CD14-positive monocyte (primary cell): ENCODE measurements at regions not wholly inside any gene's neighbourhood (a gene's known extent, or its start where the extent isn't known, plus 50 kb on each side); places are given as distances from the start of the nearest gene placed in this dataset.

Experiments
- DNase-seq, 3 donors: peaks; one replicate each; pipeline ENCODE4 v3.0.0-alpha.2; 2011 to 2022
- H2AFZ ChIP-seq: 2 replicates; pipeline ENCODE4 v1.6.0; 2012; ENCODE audit warnings: mild to moderate bottlenecking, low read depth, low read length, inconsistent platforms; ENCODE audit not compliant: insufficient read depth, poor library complexity, severe bottlenecking
- H3K27ac ChIP-seq, 2 donors: 1 replicate in 1 of 2; 2 replicates in 1 of 2; pipeline ENCODE4 v1.5.1; 2012 to 2013; ENCODE audit warnings: low read length in 2 of 2, control low read depth in 1 of 2, inconsistent platforms in 1 of 2, low read depth in 1 of 2, mild to moderate bottlenecking in 1 of 2
- H3K27me3 ChIP-seq, 2 donors: one replicate each; pipeline versions ENCODE4 v1.6.0 to v1.6.1; 2011 to 2013; ENCODE audit warnings: low read length in 2 of 2; ENCODE audit not compliant: control insufficient read depth in 2 of 2, insufficient read depth in 2 of 2
- H3K36me3 ChIP-seq, 2 donors: replicated peaks in 1 of 2; 1 replicate in 1 of 2; 2 replicates in 1 of 2; pipeline versions ENCODE4 v1.5.1 to v1.6.1; 2012 to 2013; ENCODE audit warnings: low read length in 2 of 2, control low read depth in 1 of 2, inconsistent platforms in 1 of 2, mild to moderate bottlenecking in 1 of 2; ENCODE audit not compliant: insufficient read depth in 2 of 2, control insufficient read depth in 1 of 2
- H3K4me1 ChIP-seq, 2 donors: 1 replicate in 1 of 2; 2 replicates in 1 of 2; pipeline versions ENCODE4 v1.5.1 to v1.6.1; 2012 to 2013; ENCODE audit warnings: low read length in 2 of 2, control low read depth in 1 of 2, inconsistent platforms in 1 of 2, mild to moderate bottlenecking in 1 of 2, moderate library complexity in 1 of 2; ENCODE audit not compliant: insufficient read depth in 2 of 2, control insufficient read depth in 1 of 2
- H3K4me2 ChIP-seq: replicated peaks from 2 replicates; pipeline ENCODE3; 2012; ENCODE audit warnings: low read length, moderate library complexity, mild to moderate bottlenecking; ENCODE audit not compliant: poor library complexity, severe bottlenecking; ENCODE audit errors: extremely low read depth
- H3K4me3 ChIP-seq, 3 experiments: fragments of 200-600 bp in 1 of 3; sonication (generic) in 1 of 3; replicated peaks in 1 of 3; 1 replicate in 2 of 3; 2 replicates in 1 of 3; pipeline ENCODE4 v1.5.1; 2011 to 2013; ENCODE audit warnings: low read length in 3 of 3, mild to moderate bottlenecking in 3 of 3, control low read depth in 2 of 3, low read depth in 2 of 3, inconsistent platforms in 1 of 3, moderate library complexity in 1 of 3
- H3K79me2 ChIP-seq: 2 replicates; pipeline ENCODE4 v1.6.0; 2012; ENCODE audit warnings: mild to moderate bottlenecking, control low read depth, inconsistent platforms, low read length, moderate library complexity; ENCODE audit not compliant: insufficient read depth
- H3K9ac ChIP-seq: 2 replicates; pipeline ENCODE4 v1.6.0; 2017; ENCODE audit warnings: low read length, mild to moderate bottlenecking; ENCODE audit not compliant: insufficient read depth, poor library complexity, severe bottlenecking
- H3K9me3 ChIP-seq, 2 donors: replicated peaks in 1 of 2; 1 replicate in 1 of 2; 2 replicates in 1 of 2; pipeline versions ENCODE4 v1.5.1 to v1.6.1; 2012 to 2013; ENCODE audit warnings: low read length in 2 of 2, control low read depth in 1 of 2; ENCODE audit not compliant: control insufficient read depth in 1 of 2, insufficient read depth in 1 of 2
- H4K20me1 ChIP-seq: 2 replicates; pipeline ENCODE4 v1.6.0; 2012; ENCODE audit warnings: mild to moderate bottlenecking, low read length, control low read depth, moderate library complexity; ENCODE audit not compliant: insufficient read depth
- H3K27ac Mint-ChIP-seq, 7 donors: one replicate each; pipeline ENCODE4 v1.8.0; 2020; ENCODE audit warnings: mild to moderate bottlenecking in 7 of 7, mixed read lengths in 7 of 7, moderate library complexity in 6 of 7, inconsistent platforms in 2 of 7
- H3K27me3 Mint-ChIP-seq, 3 donors: one replicate each; pipeline ENCODE4 v1.8.0; 2021 to 2022; ENCODE audit warnings: low read depth in 3 of 3, mild to moderate bottlenecking in 3 of 3, mixed read lengths in 3 of 3, moderate library complexity in 3 of 3, inconsistent platforms in 1 of 3
- H3K36me3 Mint-ChIP-seq, 2 donors: one replicate each; pipeline ENCODE4 v1.8.0; 2020; ENCODE audit warnings: mixed read lengths in 2 of 2, inconsistent platforms in 1 of 2, mild to moderate bottlenecking in 1 of 2
- H3K4me1 Mint-ChIP-seq: one replicate; pipeline ENCODE4 v1.8.0; 2020; ENCODE audit warnings: mild to moderate bottlenecking, mixed read lengths
- H3K4me3 Mint-ChIP-seq, 2 donors: one replicate each; pipeline ENCODE4 v1.8.0; 2020; ENCODE audit warnings: mild to moderate bottlenecking in 2 of 2, mixed read lengths in 2 of 2, moderate library complexity in 1 of 2
- H3K9me3 Mint-ChIP-seq, 7 donors: one replicate each; pipeline ENCODE4 v1.8.0; 2020 to 2022; ENCODE audit warnings: mixed read lengths in 7 of 7, mild to moderate bottlenecking in 6 of 7, moderate library complexity in 6 of 7, inconsistent platforms in 2 of 7
- CTCF ChIP-seq: fragments of 200-600 bp; IDR thresholded peaks from one replicate; pipeline ENCODE4 v1.8.0; 2022; ENCODE audit warnings: antibody characterized with exemption, mild to moderate bottlenecking
- WGBS: methylation state at CpG from one replicate; pipeline ENCODE4 v1.1.5; 2013; ENCODE audit warnings: missing lambda C conversion rate; ENCODE audit not compliant: insufficient coverage; 5-methylcytosine and 5-hydroxymethylcytosine counted together
- intact Hi-C, 2 donors: fragments of 100-400 bp; cut with micrococcal nuclease; formaldehyde crosslinking; loops; one replicate each; pipeline versions ENCODE4 v1.15.0 to v1.15.1; 2023

- Mint-ChIP-seq H3K27me3 (peaks cover 0 to 6% (median 5%) of the 10 kb centered on the region in 3 donors), H3K36me3 (no peaks in the 10 kb centered on the region), H3K9me3 (no peaks in the 10 kb centered on the region), H3K27ac (no peak overlapping the region), H3K4me3 (no peak overlapping the region), H3K4me1 (no peaks in the 10 kb centered on the region)
- H3K36me3 ChIP-seq = no peaks in the 10 kb centered on the region
- H4K20me1 ChIP-seq = no peaks in the 10 kb centered on the region
- intact Hi-C loops = no loop called here
- no peak overlapping the region for H3K4me3 ChIP-seq
- no peaks in the 10 kb centered on the region for H3K4me1 ChIP-seq
- H3K9me3 ChIP-seq = no peaks in the 10 kb centered on the region
- DNase-seq = no peak
- WGBS = no CpG with 5 or more reads among the region's 4 CpGs
- H3K27me3 ChIP-seq = no peaks in the 10 kb centered on the region
- TF ChIP-seq CTCF = no peak
- no peak overlapping the region for H3K27ac ChIP-seq
- H3K4me2 ChIP-seq = no peak overlapping the region
- H2AFZ ChIP-seq = no peak overlapping the region
- H3K9ac ChIP-seq = no peak overlapping the region
- H3K79me2 ChIP-seq = no peaks in the 10 kb centered on the region
Observed at GRCh38 chr22:44431256-44431655, 66.8 kb downstream of the RTL6 start.

GRCh38 chr22:44430716-44431115 is 67.3 kb downstream of the RTL6 start:
- no peak for TF ChIP-seq CTCF
- H3K9ac ChIP-seq = no peak overlapping the region
- no peak overlapping the region for H3K4me2 ChIP-seq
- no peaks in the 10 kb centered on the region for H3K9me3 ChIP-seq
- H3K27ac ChIP-seq = no peak overlapping the region
- H3K4me1 ChIP-seq = no peaks in the 10 kb centered on the region
- no peak overlapping the region for H3K4me3 Mint-ChIP-seq
- intact Hi-C loops = no loop called here
- no peak for DNase-seq
- H3K9me3 Mint-ChIP-seq = no peaks in the 10 kb centered on the region
- no peaks in the 10 kb centered on the region for H3K36me3 ChIP-seq
- H3K27me3 ChIP-seq = no peaks in the 10 kb centered on the region
- peaks cover 0 to 6% (median 5%) of the 10 kb centered on the region in 3 donors for H3K27me3 Mint-ChIP-seq
- no peaks in the 10 kb centered on the region for H3K79me2 ChIP-seq
- no peaks in the 10 kb centered on the region for H3K4me1 Mint-ChIP-seq
- no peaks in the 10 kb centered on the region for H4K20me1 ChIP-seq
- no peak overlapping the region for H3K27ac Mint-ChIP-seq
- 92% methylated on average over 5 of the region's 7 CpGs for WGBS
- H3K36me3 Mint-ChIP-seq = no peaks in the 10 kb centered on the region
- no peak overlapping the region for H3K4me3 ChIP-seq
- H2AFZ ChIP-seq = no peak overlapping the region
